ENCODE measurements at regions not wholly inside any gene's neighbourhood (a gene's known extent, or its start where the extent isn't known, plus 50 kb on each side); places are given as distances from the start of the nearest gene placed in this dataset.
"Not testable (repeated sequence)": the region's sequence is repeated elsewhere in the genome, so short reads cannot be mapped to it uniquely, and the experiment has no call there.

GRCh38 chr6:48706310-48706709, 595.3 kb upstream of the PTCHD4 start:
- DNase-seq = no peak

DNA sequence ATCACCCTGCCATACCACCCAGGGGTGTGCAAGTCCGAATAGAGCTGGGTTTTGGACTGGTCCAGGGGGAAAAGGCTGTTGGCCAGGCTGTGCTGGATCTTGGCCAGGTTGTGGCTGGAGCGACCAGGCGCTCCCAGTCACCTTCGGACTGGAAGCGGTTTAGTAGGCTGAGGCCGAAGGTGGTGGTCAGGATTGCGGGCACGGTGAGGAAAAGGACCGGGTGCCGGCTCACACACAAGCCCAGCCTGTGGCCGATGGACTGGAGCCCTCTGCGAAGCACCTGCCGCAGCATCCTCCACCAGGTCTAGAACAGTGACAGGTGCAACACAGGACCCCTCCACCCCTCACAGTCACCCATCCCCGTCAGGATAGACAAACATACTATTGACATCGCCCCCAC, 590.6 kb upstream of the PTCHD4 start:
- no peak for DNase-seq

DNA sequence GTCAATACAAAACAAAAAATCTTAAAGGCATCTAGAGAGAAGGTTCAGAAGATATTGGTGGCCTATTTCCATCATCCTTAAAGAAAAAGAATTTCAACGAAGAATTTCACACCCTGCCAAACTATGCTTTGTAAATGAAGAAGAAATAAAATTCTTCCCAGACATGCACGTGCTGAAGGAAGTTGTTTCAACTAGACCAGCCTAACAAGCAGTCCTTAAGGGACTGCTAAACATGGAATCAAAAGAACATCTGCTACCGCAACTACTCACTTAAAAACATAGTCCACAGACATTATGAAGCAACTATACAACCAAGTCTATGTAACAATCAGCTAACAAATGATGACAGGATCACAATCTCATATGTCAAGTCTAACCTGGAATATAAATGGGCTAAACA, 584.9 kb upstream of the PTCHD4 start:
- no peak for DNase-seq

- DNase-seq = no peak
These were observed 580.4 kb upstream of the PTCHD4 start for GRCh38 chr6:48691420-48691819.

DNA sequence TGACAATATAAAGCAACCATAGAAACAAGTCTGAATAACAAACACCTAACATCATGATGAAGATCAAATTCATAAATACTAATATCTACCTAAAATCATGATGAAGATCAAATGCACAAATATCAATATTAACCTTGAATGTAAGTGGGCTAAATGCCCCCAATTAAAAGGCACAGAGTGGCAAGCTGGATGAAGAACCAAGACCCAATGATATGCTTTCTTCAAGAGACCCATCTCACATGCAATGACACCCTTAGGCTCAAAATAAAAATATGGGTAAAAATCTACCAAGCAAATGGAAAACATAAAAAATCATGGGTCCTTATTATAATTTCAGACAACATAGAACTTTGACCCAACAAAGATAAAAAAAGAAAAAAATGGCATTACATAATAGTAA, 578.5 kb upstream of the PTCHD4 start:
- DNase-seq = no peak

GRCh38 chr6:48678390-48678789, 567.4 kb upstream of the PTCHD4 start:
- DNase-seq = no peak

DNA sequence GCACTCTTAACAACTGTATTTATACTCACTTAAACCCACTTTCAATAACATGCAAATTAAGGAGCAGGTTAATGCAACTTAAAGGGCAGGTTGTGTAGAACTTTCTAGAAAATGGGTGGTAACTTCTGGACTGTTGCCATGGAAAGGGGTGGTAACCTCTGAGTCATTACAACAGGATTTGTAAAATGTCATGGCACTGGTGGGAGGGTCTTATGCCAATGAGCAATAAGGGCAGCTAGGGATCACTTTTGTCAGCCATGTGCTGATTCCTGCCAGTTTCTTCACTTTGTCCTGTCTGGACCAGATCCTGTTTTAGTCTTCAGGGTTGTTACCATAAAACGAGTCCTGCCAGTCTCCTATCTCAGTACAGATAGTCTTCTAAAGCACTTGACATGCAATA, 560.5 kb upstream of the PTCHD4 start:
- no peak for DNase-seq

DNA sequence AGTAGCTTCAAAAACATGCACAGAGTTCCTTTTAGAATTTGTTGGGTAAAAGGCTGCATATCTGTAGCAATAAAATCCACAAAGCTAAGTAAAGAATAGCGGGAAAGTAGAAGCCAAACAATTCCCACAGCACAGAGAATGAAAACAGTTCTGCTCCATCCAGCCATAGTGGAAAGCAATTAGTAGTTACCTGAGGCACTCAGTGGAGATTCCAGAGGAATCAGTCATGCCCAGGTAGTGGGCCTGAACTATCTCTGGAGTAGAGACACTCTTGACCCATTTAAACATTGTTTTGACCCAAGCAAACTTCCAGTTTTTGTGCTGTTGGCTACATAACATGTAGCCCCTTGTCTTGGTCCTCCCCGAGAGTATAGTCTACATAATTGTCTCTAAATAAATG, 559.5 kb upstream of the PTCHD4 start:
- no peak for DNase-seq

DNA sequence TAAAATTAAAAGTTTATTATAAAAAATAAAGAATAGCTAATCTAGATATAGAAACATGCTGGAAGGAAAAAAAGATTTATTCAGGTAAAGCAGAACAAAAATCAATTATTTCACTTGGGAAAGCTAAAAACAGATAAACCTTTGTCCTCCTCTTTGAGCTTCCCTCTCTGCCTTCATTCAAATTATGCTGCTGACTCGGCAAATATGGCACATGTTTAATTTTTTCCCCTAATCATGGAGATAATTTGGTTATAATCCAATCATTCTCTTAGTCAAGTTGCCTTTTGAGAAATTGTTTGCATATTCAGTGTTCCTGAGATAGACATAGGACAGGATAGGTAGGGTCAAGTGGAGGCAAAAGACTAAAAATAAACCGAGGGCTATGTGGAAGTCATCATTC, 556.8 kb upstream of the PTCHD4 start:
- DNase-seq = no peak

GRCh38 chr6:48664826-48665225, 553.8 kb upstream of the PTCHD4 start:
- no peak for DNase-seq

- no peak for DNase-seq
These were observed 547.9 kb upstream of the PTCHD4 start for GRCh38 chr6:48658915-48659314.

DNA sequence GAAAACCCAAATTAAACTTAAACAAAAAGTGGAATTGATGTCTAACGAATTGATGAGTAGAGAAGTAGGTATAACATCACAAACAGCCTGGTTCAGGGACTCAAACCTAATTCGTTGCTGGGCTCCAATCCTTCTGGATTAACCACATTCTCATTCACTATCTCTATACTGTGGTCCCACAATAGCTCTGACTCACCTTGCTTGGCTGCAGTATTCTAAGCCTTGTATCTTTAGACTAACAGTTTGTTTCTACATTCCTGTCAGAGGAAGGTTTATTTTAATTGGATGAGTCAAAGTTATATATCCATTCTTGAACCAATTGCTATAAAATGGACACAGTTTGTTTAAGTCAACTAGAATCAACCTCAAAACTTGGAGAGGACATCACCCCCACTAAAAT, 530.5 kb upstream of the PTCHD4 start:
- DNase-seq = no peak

DNA sequence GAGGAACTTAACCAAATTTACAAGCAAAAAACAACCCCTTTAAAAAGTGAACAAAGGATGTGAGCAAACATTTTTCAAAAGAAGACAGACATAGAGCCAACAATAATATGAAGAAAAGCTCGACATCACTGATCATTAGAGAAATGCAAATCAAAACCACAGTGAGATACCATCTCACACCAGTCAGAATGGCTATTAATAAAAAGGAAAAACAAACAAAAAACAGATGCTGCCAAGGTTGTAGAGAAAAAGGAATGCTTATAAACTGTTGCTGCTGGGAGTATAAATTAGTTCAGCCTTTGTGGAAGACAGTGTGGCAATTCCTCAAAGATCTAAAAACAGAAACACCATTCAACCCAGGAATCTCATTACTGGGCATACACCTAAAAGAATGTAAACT, 527.8 kb upstream of the PTCHD4 start:
- DNase-seq = not testable (repeated sequence)

DNA sequence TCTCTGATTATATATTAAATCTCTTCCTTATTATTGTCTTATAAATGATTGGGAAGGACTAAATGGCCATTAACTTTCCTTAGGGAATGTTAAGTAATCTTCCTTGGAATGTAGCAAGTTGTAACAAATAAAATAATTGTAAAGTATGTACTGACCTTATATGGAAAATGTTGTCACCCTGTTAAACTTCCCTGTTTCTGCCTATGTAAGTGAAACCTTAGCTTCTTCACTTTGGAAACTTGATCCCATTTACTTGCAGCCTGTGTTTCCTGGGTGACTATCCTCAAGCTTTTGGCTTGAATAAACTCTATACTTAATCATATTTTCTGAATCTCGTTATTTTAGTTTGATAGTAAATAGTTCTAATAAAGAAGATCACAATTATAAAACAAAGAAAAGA, 519.5 kb upstream of the PTCHD4 start:
- DNase-seq = no peak

DNA sequence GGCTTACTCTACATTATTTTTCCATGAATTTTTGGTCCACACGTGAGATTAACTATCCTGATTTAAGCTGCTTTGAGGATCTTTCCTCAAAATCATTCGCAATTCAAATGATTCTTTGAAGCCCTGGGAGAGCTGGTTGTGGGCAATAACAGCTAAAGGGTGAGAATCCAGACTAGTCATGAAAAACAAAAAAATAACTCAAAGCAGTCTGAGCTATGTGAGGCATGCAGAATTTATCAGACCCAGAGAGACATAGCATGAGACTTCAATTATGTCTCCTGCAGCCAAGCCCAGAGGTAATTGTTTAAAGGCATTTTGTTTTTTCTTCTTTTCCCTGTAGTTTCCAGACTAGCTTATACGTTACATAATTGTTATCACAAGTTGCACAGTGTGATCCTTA, 517.3 kb upstream of the PTCHD4 start:
- no peak for DNase-seq

GRCh38 chr6:48626421-48626820, 515.4 kb upstream of the PTCHD4 start:
- no peak for DNase-seq

DNA sequence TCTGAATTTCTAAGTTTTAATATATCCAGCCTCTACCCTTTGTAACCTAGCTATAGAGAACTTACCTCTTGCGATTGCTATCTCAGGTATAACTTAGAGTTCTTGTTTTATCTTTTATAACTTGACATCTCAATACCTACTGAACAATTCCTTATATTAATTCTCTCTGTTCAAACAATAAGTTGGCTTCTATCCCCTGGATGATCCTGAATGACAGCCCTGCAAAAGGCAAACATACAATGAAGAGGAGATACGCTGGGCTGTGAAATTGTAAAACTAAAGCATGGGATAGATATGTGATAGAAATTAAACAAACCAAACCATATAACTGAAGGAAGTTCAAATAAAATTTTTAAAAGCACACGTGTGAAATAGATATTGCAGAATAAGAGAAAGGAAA, 513.6 kb upstream of the PTCHD4 start:
- no peak for DNase-seq

DNA sequence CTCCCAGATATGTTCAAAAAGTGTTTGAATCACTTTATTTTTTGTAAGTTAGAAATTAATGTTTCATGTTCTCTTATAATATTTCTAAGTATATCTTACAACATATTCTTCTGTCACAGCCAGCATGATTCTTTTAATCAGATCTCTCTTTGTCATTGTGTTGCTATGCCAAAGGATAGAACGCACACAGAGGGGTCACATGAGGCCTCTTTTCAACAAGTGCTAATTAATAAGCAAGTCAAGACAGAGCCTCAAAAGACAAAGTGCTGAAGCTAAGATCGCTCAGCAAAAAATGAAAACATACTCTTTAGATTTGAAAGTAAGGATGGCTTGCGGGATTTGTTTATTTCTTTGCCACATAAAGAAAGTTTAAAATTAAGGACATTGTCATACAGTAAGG, 508.8 kb upstream of the PTCHD4 start:
- DNase-seq = no peak

GRCh38 chr6:48615041-48615440, 504.0 kb upstream of the PTCHD4 start:
- DNase-seq = no peak

GRCh38 chr6:48614326-48614725, 503.3 kb upstream of the PTCHD4 start:
- no peak for DNase-seq

DNA sequence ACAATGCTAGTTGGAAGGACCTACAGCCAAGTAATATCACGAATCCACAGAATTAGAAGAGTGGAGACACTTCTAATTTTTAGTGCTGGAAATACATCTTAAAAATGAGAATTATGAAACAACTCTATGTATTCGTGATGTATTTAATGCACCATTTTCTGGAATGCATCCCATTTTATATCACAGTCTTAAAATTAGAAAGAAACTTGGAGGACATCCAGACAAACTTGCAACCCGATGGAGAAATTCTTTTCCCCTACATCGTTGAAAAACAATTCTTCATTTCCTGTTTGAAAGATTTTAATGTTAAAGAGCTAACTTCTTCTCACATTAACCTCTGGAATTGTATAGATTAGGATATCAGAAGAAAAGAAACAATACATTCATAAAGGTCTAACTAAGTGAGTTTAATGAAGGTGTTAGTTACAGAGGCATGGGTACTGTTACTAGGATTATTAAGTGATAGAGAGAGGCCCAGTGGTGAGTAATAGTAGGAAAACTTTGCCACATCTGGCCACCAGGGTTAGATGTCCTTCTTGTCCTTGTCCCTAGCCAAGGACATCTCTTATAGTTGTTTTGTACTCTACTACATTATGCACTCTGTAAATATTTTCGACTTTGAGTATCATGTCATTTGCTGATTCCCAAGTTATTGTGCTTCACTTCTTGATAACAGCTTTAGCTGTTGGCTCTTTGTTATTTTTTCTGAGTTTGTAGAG, 502.4 kb upstream of the PTCHD4 start:
- DNase-seq = no peak

DNA sequence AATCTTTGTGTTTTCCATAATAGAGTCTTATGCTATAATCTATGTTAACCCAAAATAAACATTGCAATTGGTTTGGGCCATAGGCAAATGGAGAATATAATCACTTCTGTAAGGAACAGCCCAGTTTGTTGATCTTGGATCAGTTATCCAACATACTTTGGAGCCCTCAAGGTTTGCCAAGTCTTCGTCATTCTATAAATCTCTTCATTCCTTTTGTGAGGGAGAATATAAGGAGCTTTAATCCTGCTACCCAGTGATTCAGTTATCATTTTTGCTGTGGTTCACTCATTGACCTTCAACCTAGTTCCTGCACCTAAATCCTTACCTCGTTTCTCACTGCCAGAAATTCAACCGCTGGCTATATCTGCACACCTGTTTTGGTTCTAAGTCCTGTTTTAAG, 500.3 kb upstream of the PTCHD4 start:
- no peak for DNase-seq

- no peak for DNase-seq
These were observed 499.8 kb upstream of the PTCHD4 start for GRCh38 chr6:48610846-48611245.

GRCh38 chr6:48606618-48607017, 495.6 kb upstream of the PTCHD4 start:
- no peak for DNase-seq

GRCh38 chr6:48597951-48598350, 487.0 kb upstream of the PTCHD4 start:
- DNase-seq = no peak

- DNase-seq = no peak
These were observed 485.8 kb upstream of the PTCHD4 start for GRCh38 chr6:48596830-48597229.

Data from hematopoietic multipotent progenitor cell treated with erythropoietin and hydrocortisone succinate and interleukin-3 and kit ligand, for 4 days (in vitro differentiated cells).